ENCODE measurements at regions not wholly inside any gene's neighbourhood (a gene's known extent, or its start where the extent isn't known, plus 50 kb on each side); places are given as distances from the start of the nearest gene placed in this dataset.

GRCh38 chr6:121826156-121826810 is 390.8 kb downstream of the GJA1 start:
- peak; percentile 38 for DNase-seq (ENCODE audit: low spot score)

DNA sequence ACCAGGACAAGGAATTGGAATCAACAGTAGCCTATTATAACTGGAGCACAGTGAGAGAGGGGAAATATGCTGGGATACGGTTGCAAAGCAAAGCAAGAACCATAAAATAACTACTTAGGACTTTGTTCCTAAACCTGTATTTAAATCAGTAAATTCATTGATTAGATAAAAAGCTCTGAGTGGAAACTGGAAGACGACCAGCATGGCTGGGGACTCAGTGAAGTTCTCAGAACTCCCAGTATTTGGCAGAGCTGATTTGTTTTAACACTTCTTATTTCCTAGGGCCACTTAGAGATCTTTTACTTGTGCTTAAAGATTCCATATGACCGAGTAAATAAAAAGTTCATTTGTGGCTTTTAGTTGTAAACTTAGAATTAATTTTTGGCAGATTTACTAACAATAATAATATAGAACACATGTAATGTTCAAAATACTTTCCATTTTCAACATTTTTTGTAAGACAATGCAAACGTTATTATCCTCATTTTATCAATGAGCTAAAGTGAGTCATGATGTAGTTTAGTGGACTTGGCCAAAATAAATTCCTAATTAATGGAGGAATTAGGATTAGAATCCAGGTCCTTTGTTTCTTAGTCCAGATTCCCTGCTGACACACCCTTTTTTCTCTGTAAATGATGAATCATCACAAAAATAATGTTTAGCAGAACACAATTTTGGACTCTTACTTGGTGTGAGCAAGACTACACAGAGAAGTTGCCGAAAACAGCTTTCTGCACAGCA is 392.9 kb downstream of the GJA1 start:
- DNase-seq (ENCODE audit: low spot score) = no peak

GRCh38 chr6:121830736-121831135 is 395.3 kb downstream of the GJA1 start:
- DNase-seq (ENCODE audit: low spot score) = no peak

DNA sequence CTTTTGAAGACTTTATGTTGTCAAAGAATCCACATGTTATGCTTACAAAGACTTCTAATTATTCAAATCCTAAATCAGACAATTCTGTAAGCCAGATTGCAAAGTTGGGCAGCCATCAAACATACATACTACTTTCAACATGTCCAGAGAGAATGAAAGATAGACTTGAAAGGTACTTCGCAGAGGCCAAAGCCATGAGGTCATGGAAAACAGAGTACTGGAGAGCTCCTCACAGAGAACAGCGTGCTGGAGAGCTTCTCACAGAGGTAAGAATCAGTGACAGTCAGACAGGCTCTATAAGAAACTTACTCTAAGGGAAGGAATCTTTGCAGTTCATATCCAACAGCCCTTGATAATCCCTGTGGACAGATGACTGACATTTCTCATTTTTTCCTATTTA is 400.2 kb downstream of the GJA1 start:
- DNase-seq (ENCODE audit: low spot score) = no peak

- DNase-seq (ENCODE audit: low spot score) = no peak
Measured at GRCh38 chr6:121837545-121838229, 402.2 kb downstream of the GJA1 start.

GRCh38 chr6:121838842-121839241 is 403.4 kb downstream of the GJA1 start:
- no peak for DNase-seq (ENCODE audit: low spot score)

GRCh38 chr6:121839896-121840295 is 404.4 kb downstream of the GJA1 start:
- DNase-seq (ENCODE audit: low spot score) = no peak

GRCh38 chr6:121844898-121845297 is 409.5 kb downstream of the GJA1 start:
- DNase-seq (ENCODE audit: low spot score) = no peak

DNA sequence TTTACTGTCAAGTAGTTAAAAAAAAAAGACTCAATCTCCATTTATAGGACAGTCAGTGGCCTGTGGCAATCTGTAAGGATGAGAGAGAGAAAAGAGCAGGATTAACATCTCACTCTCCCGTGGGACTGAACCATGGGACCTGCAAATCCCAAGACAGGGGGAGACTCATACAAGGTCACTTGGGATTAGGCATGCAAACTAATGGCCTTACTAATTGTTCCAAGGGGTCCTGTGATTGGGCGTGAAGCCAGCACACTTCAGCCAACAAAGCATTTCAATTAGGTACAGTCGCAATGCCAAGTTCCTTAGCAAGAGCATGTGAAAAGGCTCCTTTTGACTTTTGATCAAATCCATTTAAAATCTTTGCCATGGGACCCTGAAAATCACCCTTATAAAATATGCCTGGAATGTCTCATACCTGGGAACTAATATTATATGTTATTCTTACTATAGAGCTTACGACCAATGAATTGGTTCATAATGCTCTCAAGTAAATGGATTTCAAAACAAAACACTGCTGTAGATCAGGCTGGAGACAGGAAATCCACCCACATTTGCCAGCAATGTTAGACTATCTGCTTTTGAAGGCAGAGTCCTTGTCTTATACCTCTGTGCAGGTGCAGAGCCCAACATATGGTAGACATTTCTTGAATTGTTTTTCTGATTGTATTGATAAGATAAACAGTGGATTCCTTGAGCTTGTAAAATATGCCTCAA is 412.5 kb downstream of the GJA1 start:
- peak; percentile 84 for DNase-seq (ENCODE audit: low spot score)

DNA sequence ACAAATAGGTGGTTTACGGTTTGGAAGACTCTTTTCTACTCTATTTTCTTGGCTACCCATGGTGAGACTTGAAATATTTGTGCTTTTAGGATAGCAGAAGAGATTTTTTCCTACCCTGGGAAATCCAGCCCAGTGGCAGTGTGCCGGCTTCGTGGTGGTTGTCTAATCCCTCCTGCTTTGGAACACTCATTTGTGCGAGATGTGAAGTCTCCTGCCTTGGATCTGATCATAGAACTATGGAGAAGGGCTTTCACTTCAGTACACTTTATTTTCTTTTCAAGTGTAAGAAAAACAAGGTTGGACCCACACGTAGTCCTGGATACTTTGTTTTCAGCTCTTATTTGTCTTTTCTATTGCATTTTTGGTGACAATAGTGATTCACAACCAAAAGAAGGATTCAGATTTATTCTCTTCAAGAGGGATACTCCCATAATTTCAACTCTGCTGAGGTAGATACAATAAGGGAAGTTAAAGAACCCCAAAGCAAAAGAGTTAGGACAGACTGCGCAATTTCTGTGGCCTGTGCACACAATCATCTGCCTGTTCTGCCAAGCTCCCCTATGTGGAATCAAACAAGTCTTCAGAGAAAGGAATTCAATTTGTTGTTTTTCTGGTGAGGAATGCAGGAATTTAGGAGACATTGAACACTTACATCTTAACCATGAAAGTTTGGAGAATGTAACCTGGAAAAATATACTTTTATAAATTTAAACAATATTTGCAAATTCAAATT is 413.2 kb downstream of the GJA1 start:
- DNase-seq (ENCODE audit: low spot score) = peak; percentile 48

DNA sequence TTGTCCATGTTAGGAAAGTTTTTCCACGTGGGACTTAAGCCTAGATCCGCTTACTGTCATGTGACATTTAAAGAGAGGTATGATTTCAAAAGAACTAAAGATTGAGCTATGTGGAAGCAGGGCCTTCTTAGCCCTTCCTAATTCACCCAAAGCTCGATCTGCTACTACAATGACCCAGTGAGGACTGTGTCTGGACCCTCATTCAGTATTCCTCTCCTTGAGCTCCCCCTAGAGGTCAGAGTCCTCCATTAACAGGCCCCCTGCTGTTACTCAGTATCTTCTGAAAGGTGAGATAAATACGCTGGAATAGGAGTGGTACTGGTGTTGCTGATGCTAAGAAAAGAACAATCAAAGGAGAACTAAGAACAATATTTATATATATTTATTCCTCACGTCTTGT is 414.0 kb downstream of the GJA1 start:
- peak; percentile 84 for DNase-seq (ENCODE audit: low spot score)

DNA sequence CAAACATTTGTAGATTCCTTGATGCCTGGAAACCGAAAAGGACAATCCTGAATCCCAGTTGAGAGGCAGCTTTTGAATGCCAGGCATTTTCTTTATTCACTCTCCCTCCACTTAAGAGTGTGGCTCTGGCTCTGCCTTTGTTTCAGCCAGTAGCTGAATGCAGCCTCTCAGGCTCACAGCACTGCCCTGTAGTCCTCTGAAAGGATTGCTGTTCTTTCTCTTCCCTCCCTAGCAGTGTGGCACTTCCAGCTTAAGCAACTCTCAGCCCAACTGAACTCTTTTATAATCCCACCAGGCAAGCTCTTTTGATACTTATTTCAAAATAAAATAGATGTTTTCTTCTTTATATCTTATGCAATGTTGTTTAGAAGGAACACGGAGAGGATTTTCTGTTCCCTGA is 415.6 kb downstream of the GJA1 start:
- DNase-seq (ENCODE audit: low spot score) = peak; percentile 42

DNA sequence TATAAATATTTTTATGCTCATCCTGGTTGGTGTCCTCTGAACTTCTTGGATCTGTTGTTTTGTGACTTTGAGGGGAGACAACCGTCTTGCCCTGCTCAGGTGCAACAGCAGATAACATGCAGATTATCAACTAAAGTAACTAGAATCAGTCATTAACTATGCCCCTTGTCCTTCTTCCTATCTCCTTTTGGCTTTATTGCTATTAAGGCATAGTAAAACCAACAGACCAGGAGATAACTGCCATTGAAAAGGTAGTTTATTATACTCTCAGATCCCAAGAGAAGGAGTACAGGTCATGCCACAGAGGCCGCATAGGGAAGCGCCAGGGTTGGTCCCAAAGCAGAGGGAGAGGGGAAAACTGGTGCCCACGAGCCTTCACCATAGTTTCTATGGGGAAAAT is 418.2 kb downstream of the GJA1 start:
- DNase-seq (ENCODE audit: low spot score) = no peak

- no peak for DNase-seq (ENCODE audit: low spot score)
Measured at GRCh38 chr6:121855521-121855920, 420.1 kb downstream of the GJA1 start.

- DNase-seq (ENCODE audit: low spot score) = no peak
Measured at GRCh38 chr6:121856296-121856695, 420.9 kb downstream of the GJA1 start.

GRCh38 chr6:121857551-121857950 is 422.1 kb downstream of the GJA1 start:
- DNase-seq (ENCODE audit: low spot score) = peak; percentile 53

GRCh38 chr6:121858310-121858709 is 422.9 kb downstream of the GJA1 start:
- DNase-seq (ENCODE audit: low spot score) = peak; percentile 47

GRCh38 chr6:121858986-121859385 is 423.5 kb downstream of the GJA1 start:
- DNase-seq (ENCODE audit: low spot score) = no peak

- no peak for DNase-seq (ENCODE audit: low spot score)
Measured at GRCh38 chr6:121865811-121866210, 430.4 kb downstream of the GJA1 start.

DNA sequence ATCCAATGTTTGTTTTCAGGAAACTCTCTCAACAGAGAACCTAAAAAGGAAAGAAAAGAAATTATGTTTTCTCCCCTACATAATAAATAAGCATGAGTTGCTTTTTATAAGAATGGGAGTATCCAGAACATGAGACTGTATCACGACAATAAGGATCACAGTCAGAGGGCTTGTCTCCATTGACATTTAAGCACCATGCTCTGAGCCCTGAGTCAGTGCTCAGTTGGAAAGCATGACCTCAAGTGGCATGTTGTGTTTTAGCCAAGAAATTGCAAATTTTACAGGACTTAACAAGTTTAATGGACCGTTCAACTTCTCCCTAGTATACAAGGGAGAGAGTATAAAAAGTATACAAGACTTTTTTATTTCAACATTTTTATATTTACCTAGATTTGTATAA is 431.6 kb downstream of the GJA1 start:
- DNase-seq (ENCODE audit: low spot score) = no peak

GRCh38 chr6:121868206-121868605 is 432.8 kb downstream of the GJA1 start:
- no peak for DNase-seq (ENCODE audit: low spot score)

DNA sequence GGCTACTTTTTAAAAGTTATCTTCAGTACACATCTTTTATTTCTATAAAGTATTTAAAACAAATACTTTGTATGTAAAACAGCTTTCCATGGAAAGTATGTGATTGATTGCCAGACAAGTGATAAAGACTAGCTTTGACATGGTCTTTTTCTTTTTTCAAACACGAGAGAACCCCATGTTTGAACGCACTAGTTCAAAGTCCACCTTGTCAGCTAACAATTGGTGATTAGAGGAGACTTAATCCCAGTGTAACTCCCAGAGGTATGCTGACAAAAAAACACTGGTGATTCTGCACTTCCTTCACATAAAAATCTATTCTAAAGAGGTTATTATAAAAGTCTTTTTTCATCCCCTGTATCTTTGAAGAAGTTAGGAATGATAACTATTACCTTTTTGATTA is 438.1 kb downstream of the GJA1 start:
- DNase-seq (ENCODE audit: low spot score) = no peak
